H1 (cell line): ENCODE measurements at regions not wholly inside any gene's neighbourhood (a gene's known extent, or its start where the extent isn't known, plus 50 kb on each side); places are given as distances from the start of the nearest gene placed in this dataset.

ENCODE experiments used
- BCL11A ChIP-seq, 2 experiments: IDR thresholded peaks; one replicate each; pipeline ENCODE4 v1.6.1; 2011; ENCODE audit warnings: low read depth in 2 of 2, low read length in 2 of 2, mild to moderate bottlenecking in 2 of 2
- BRCA1 ChIP-seq: IDR thresholded peaks from 2 replicates; pipeline ENCODE4 v1.6.1; 2012; ENCODE audit warnings: low read depth, low read length, improper control_type of control experiment
- FOSL1 ChIP-seq: IDR thresholded peaks from 2 replicates; pipeline ENCODE4 v1.6.1; 2011; ENCODE audit warnings: mild to moderate bottlenecking, low read depth, low read length, moderate library complexity; ENCODE audit not compliant: insufficient read depth
- HDAC2 ChIP-seq, 2 experiments: fragments of 300-600 bp in 1 of 2; sonication (generic) in 1 of 2; IDR thresholded peaks; 2 replicates each; pipeline ENCODE4 v1.6.1; 2011 to 2012; ENCODE audit warnings: low read depth in 2 of 2, low read length in 2 of 2, mild to moderate bottlenecking in 2 of 2, moderate library complexity in 2 of 2, borderline replicate concordance in 1 of 2, inconsistent platforms in 1 of 2

- TF ChIP-seq HDAC2 (IDR thresholded peaks at IDR 0.05; ENCODE audit: borderline replicate concordance in 1 of 2, low read depth in 2 of 2, low read length in 2 of 2) (no peak; a peak in 1 of 4 replicates), BCL11A (IDR thresholded peaks at IDR 0.05; ENCODE audit: low read depth in 2 of 2, low read length in 2 of 2) (no peak), FOSL1 (no peak), BRCA1 (no peak)
These were observed 87.3 kb downstream of the PHLDA1 start (continued) for GRCh38 chr12:75944097-75944904.
